ENCODE measurements at regions not wholly inside any gene's neighbourhood (a gene's known extent, or its start where the extent isn't known, plus 50 kb on each side); places are given as distances from the start of the nearest gene placed in this dataset.

GRCh38 chr3:194928227-194928626 lies 242.5 kb downstream of the FAM43A start:
- Histone ChIP-seq H3K4me3 (ENCODE audit: low read length) (no peak overlapping the region), H3K27me3 (ENCODE audit: control insufficient read depth in 2 of 2, insufficient read depth in 2 of 2, low read length in 2 of 2) (no peaks in the 10 kb centered on the region), H3K9me3 (ENCODE audit: control insufficient read depth in 2 of 3, low read length in 3 of 3) (no peaks in the 10 kb centered on the region), H3K27ac (ENCODE audit: low read depth, low read length) (no peak overlapping the region), H3K4me1 (ENCODE audit: control insufficient read depth in 2 of 2, insufficient read depth in 2 of 2, low read length in 2 of 2) (no peaks in the 10 kb centered on the region), H3K36me3 (ENCODE audit: control insufficient read depth in 2 of 3, insufficient read depth in 3 of 3, low read length in 3 of 3) (no peaks in the 10 kb centered on the region)
- no peaks in the 10 kb centered on the region for H3K36me3 Mint-ChIP-seq
- H3K9me3 Mint-ChIP-seq, result peaks cover 0 to 6% (median 0%) of the 10 kb centered on the region in 11 donors
- H3K4me1 Mint-ChIP-seq, result peaks cover 0 to 3% (median 0%) of the 10 kb centered on the region in 7 donors
- CTCF ChIA-PET, result no interaction called here
- no peak for DNase-seq
- no peak for ATAC-seq
- peaks cover 7 to 25% (median 20%) of the 10 kb centered on the region in 5 donors for H3K27me3 Mint-ChIP-seq
- POLR2A ChIA-PET, result no interaction called here
- H3K4me3 Mint-ChIP-seq, result no peak overlapping the region
- intact Hi-C loops (cut with micrococcal nuclease), result no loop called here
- H3K27ac Mint-ChIP-seq, result no peak overlapping the region

- ChIA-PET CTCF (no interaction called here), POLR2A (no interaction called here)
- no peaks in the 10 kb centered on the region for H3K36me3 Mint-ChIP-seq
- no peaks in the 10 kb centered on the region for H3K27me3 ChIP-seq (ENCODE audit: control insufficient read depth in 2 of 2, insufficient read depth in 2 of 2, low read length in 2 of 2)
- DNase-seq, result no peak
- H3K27me3 Mint-ChIP-seq, result peaks cover 7 to 21% (median 18%) of the 10 kb centered on the region in 5 donors
- peak; percentile 27 for ATAC-seq
- peaks cover 0 to 6% (median 0%) of the 10 kb centered on the region in 11 donors for H3K9me3 Mint-ChIP-seq
- no peak overlapping the region for H3K27ac ChIP-seq (ENCODE audit: low read depth, low read length)
- no peak overlapping the region for H3K27ac Mint-ChIP-seq
- no peaks in the 10 kb centered on the region for H3K4me1 ChIP-seq (ENCODE audit: control insufficient read depth in 2 of 2, insufficient read depth in 2 of 2, low read length in 2 of 2)
- H3K36me3 ChIP-seq (ENCODE audit: control insufficient read depth in 2 of 3, insufficient read depth in 3 of 3, low read length in 3 of 3), result no peaks in the 10 kb centered on the region
- no peaks in the 10 kb centered on the region for H3K9me3 ChIP-seq (ENCODE audit: control insufficient read depth in 2 of 3, low read length in 3 of 3)
- peaks cover 0 to 3% (median 0%) of the 10 kb centered on the region in 7 donors for H3K4me1 Mint-ChIP-seq
- H3K4me3 Mint-ChIP-seq, result no peak overlapping the region
- intact Hi-C loops (cut with micrococcal nuclease), result no loop called here
- no peak overlapping the region for H3K4me3 ChIP-seq (ENCODE audit: low read length)
Observed at GRCh38 chr3:194928831-194929577, 243.3 kb downstream of the FAM43A start.

GRCh38 chr3:194929578-194929960 lies 243.9 kb downstream of the FAM43A start:
- H3K36me3 ChIP-seq (ENCODE audit: control insufficient read depth in 2 of 3, insufficient read depth in 3 of 3, low read length in 3 of 3), result no peaks in the 10 kb centered on the region
- no peak for DNase-seq
- no peak overlapping the region for H3K4me3 Mint-ChIP-seq
- H3K27ac ChIP-seq (ENCODE audit: low read depth, low read length), result no peak overlapping the region
- no peaks in the 10 kb centered on the region for H3K4me1 ChIP-seq (ENCODE audit: control insufficient read depth in 2 of 2, insufficient read depth in 2 of 2, low read length in 2 of 2)
- no peaks in the 10 kb centered on the region for H3K36me3 Mint-ChIP-seq
- intact Hi-C loops (cut with micrococcal nuclease), result no loop called here
- H3K9me3 ChIP-seq (ENCODE audit: control insufficient read depth in 2 of 3, low read length in 3 of 3), result no peaks in the 10 kb centered on the region
- H3K27me3 Mint-ChIP-seq, result peaks cover 3 to 21% (median 18%) of the 10 kb centered on the region in 5 donors
- CTCF ChIA-PET, result no interaction called here
- peaks cover 0 to 3% (median 0%) of the 10 kb centered on the region in 7 donors for H3K4me1 Mint-ChIP-seq
- peaks cover 0 to 6% (median 0%) of the 10 kb centered on the region in 11 donors for H3K9me3 Mint-ChIP-seq
- no peaks in the 10 kb centered on the region for H3K27me3 ChIP-seq (ENCODE audit: control insufficient read depth in 2 of 2, insufficient read depth in 2 of 2, low read length in 2 of 2)
- H3K27ac Mint-ChIP-seq, result no peak overlapping the region
- POLR2A ChIA-PET, result no interaction called here
- no peak for ATAC-seq
- no peak overlapping the region for H3K4me3 ChIP-seq (ENCODE audit: low read length)

- H3K36me3 Mint-ChIP-seq, result no peaks in the 10 kb centered on the region
- POLR2A ChIA-PET, result no interaction called here
- Histone ChIP-seq H3K4me3 (ENCODE audit: low read length) (no peak overlapping the region), H3K27me3 (ENCODE audit: control insufficient read depth in 2 of 2, insufficient read depth in 2 of 2, low read length in 2 of 2) (no peaks in the 10 kb centered on the region), H3K36me3 (ENCODE audit: control insufficient read depth in 2 of 3, insufficient read depth in 3 of 3, low read length in 3 of 3) (no peaks in the 10 kb centered on the region), H3K4me1 (ENCODE audit: control insufficient read depth in 2 of 2, insufficient read depth in 2 of 2, low read length in 2 of 2) (no peaks in the 10 kb centered on the region), H3K27ac (ENCODE audit: low read depth, low read length) (no peak overlapping the region), H3K9me3 (ENCODE audit: control insufficient read depth in 2 of 3, low read length in 3 of 3) (no peaks in the 10 kb centered on the region)
- peaks cover 0 to 1% (median 0%) of the 10 kb centered on the region in 7 donors for H3K4me1 Mint-ChIP-seq
- H3K4me3 Mint-ChIP-seq, result no peak overlapping the region
- H3K27me3 Mint-ChIP-seq, result peaks cover 0 to 21% (median 17%) of the 10 kb centered on the region in 5 donors
- intact Hi-C loops (cut with micrococcal nuclease), result no loop called here
- ATAC-seq (peak; percentile 22), DNase-seq (no peak)
- H3K9me3 Mint-ChIP-seq, result peaks cover 0 to 6% (median 0%) of the 10 kb centered on the region in 11 donors
- H3K27ac Mint-ChIP-seq, result no peak overlapping the region
- CTCF ChIA-PET, result no interaction called here
Observed at GRCh38 chr3:194930377-194931204, 244.9 kb downstream of the FAM43A start.

- CTCF ChIA-PET, result no interaction called here
- H3K4me3 ChIP-seq (ENCODE audit: low read length), result no peak overlapping the region
- POLR2A ChIA-PET, result no interaction called here
- H3K27ac ChIP-seq (ENCODE audit: low read depth, low read length), result no peak overlapping the region
- Mint-ChIP-seq H3K27me3 (peaks cover 0 to 18% (median 16%) of the 10 kb centered on the region in 5 donors), H3K36me3 (no peaks in the 10 kb centered on the region), H3K4me1 (peaks cover 0 to 1% (median 0%) of the 10 kb centered on the region in 7 donors), H3K27ac (no peak overlapping the region), H3K9me3 (peaks cover 0 to 6% (median 0%) of the 10 kb centered on the region in 11 donors), H3K4me3 (no peak overlapping the region)
- no peaks in the 10 kb centered on the region for H3K36me3 ChIP-seq (ENCODE audit: control insufficient read depth in 2 of 3, insufficient read depth in 3 of 3, low read length in 3 of 3)
- H3K4me1 ChIP-seq (ENCODE audit: control insufficient read depth in 2 of 2, insufficient read depth in 2 of 2, low read length in 2 of 2), result no peaks in the 10 kb centered on the region
- intact Hi-C loops (cut with micrococcal nuclease), result no loop called here
- no peak for DNase-seq
- no peaks in the 10 kb centered on the region for H3K9me3 ChIP-seq (ENCODE audit: control insufficient read depth in 2 of 3, low read length in 3 of 3)
- no peaks in the 10 kb centered on the region for H3K27me3 ChIP-seq (ENCODE audit: control insufficient read depth in 2 of 2, insufficient read depth in 2 of 2, low read length in 2 of 2)
- no peak for ATAC-seq
Observed at GRCh38 chr3:194931347-194931746, 245.7 kb downstream of the FAM43A start.

GRCh38 chr3:194931865-194932264 lies 246.2 kb downstream of the FAM43A start:
- H3K9me3 Mint-ChIP-seq, result peaks cover 0 to 6% (median 0%) of the 10 kb centered on the region in 11 donors
- CTCF ChIA-PET, result no interaction called here

More at GRCh38 chr3:194931865-194932264, 246.2 kb downstream of the FAM43A start:
- no peak overlapping the region for H3K27ac ChIP-seq (ENCODE audit: low read depth, low read length)
- no peaks in the 10 kb centered on the region for H3K9me3 ChIP-seq (ENCODE audit: control insufficient read depth in 2 of 3, low read length in 3 of 3)
- Mint-ChIP-seq H3K4me1 (peaks cover 0 to 1% (median 0%) of the 10 kb centered on the region in 7 donors), H3K4me3 (no peak overlapping the region), H3K27ac (no peak overlapping the region), H3K27me3 (peaks cover 0 to 18% (median 11%) of the 10 kb centered on the region in 5 donors), H3K36me3 (no peaks in the 10 kb centered on the region)
- no peaks in the 10 kb centered on the region for H3K36me3 ChIP-seq (ENCODE audit: control insufficient read depth in 2 of 3, insufficient read depth in 3 of 3, low read length in 3 of 3)
- no peaks in the 10 kb centered on the region for H3K4me1 ChIP-seq (ENCODE audit: control insufficient read depth in 2 of 2, insufficient read depth in 2 of 2, low read length in 2 of 2)
- no peaks in the 10 kb centered on the region for H3K27me3 ChIP-seq (ENCODE audit: control insufficient read depth in 2 of 2, insufficient read depth in 2 of 2, low read length in 2 of 2)
- POLR2A ChIA-PET, result no interaction called here
- DNase-seq (no peak), ATAC-seq (no peak)
- intact Hi-C loops (cut with micrococcal nuclease), result no loop called here
- no peak overlapping the region for H3K4me3 ChIP-seq (ENCODE audit: low read length)

Measured in naive thymus-derived CD4-positive, alpha-beta T cell (primary cell).